Naive thymus-derived CD8-positive, alpha-beta T cell (primary cell): ENCODE measurements at regions not wholly inside any gene's neighbourhood (a gene's known extent, or its start where the extent isn't known, plus 50 kb on each side); places are given as distances from the start of the nearest gene placed in this dataset.

Source experiments
- ATAC-seq, 2 donors: fragments of 150-1000 bp; cut with Tn5 transposase in 1 of 2; sonication (Bioruptor Pico), chemical (Tn5 transposase) in 1 of 2; 1 replicate in 1 of 2; 2 replicates in 1 of 2; pipeline ENCODE4 v1.10.0; 2021; ENCODE audit warnings: mild to moderate bottlenecking in 2 of 2, moderate library complexity in 2 of 2
- POLR2A ChIA-PET: fragments of 350-600 bp; sonication (Branson Sonifier 250); formaldehyde crosslinking; loops from one replicate; lab custom pipeline; 2021; ENCODE audit warnings: antibody characterized with exemption; lab: Charles Lee
- DNase-seq, 10 donors: peaks; one replicate each; pipeline versions ENCODE4 v3.0.0 to v3.0.0-alpha.2; 2020 to 2022
- H3K27ac Mint-ChIP-seq, 10 donors: one replicate each; pipeline ENCODE4 v1.8.0; 2020 to 2022; ENCODE audit warnings: mild to moderate bottlenecking in 10 of 10, mixed read lengths in 10 of 10, moderate library complexity in 4 of 10, inconsistent platforms in 1 of 10
- H3K27me3 Mint-ChIP-seq, 5 donors: one replicate each; pipeline ENCODE4 v1.8.0; 2021 to 2022; ENCODE audit warnings: mixed read lengths in 5 of 5
- H3K36me3 Mint-ChIP-seq, 3 donors: one replicate each; pipeline ENCODE4 v1.8.0; 2020 to 2022; ENCODE audit warnings: mixed read lengths in 3 of 3, mild to moderate bottlenecking in 2 of 3, inconsistent platforms in 1 of 3
- H3K4me1 Mint-ChIP-seq, 4 donors: one replicate each; pipeline ENCODE4 v1.8.0; 2021 to 2022; ENCODE audit warnings: mixed read lengths in 4 of 4
- H3K4me3 Mint-ChIP-seq, 10 donors: one replicate each; pipeline ENCODE4 v1.8.0; 2020 to 2022; ENCODE audit warnings: mild to moderate bottlenecking in 10 of 10, mixed read lengths in 10 of 10, moderate library complexity in 6 of 10, inconsistent platforms in 1 of 10
- H3K9me3 Mint-ChIP-seq, 9 donors: one replicate each; pipeline ENCODE4 v1.8.0; 2020 to 2022; ENCODE audit warnings: mixed read lengths in 9 of 9, mild to moderate bottlenecking in 3 of 9, inconsistent platforms in 1 of 9, moderate library complexity in 1 of 9

DNA sequence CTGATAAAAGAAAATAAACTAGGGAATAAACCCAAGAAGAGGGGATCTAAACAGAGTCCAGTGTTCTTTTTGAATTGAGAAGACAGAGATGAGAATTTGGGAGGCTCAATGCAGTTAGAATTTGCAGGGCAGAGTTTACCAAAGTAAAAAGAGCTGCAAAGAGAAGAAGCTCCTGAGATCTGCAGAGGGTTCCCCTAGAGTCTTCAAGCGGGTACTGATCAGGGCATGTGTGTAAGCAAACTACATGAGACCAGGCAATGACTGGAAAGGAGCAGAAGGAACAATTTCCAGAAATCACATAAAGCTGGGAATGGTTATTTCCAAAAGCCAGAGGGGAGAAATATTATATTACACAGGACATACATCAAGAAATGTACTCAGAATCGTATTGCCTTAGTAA is 58.1 kb upstream of the TES start:
- Mint-ChIP-seq H3K4me3 (no peak overlapping the region), H3K27ac (no peak overlapping the region), H3K9me3 (no peaks in the 10 kb centered on the region), H3K4me1 (peaks cover 0 to 6% (median 0%) of the 10 kb centered on the region in 4 donors), H3K36me3 (no peaks in the 10 kb centered on the region), H3K27me3 (peaks cover 2 to 12% (median 4%) of the 10 kb centered on the region in 5 donors)
- POLR2A ChIA-PET: no interaction called here
- no peak for DNase-seq
- ATAC-seq: no peak

DNA sequence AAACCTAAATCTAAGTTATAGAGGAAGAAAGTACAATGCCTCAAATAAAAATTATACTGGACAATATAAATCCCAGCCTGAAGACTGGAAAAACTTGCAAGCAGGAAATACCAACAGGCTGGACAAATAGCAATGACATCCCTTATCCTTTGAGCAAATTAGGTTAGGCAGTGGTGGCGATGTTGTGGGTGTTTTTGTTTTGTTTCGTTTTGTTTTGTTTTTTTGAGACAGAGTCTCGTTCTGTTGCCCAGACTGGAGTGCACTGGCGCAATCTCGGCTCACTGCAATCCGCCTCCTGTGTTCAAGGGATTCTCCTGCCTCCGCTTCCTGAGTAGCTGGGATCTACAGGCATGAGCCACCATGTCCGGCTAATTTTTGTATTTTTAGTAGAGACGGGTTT is 57.3 kb upstream of the TES start:
- Mint-ChIP-seq H3K27me3 (peaks cover 3 to 14% (median 9%) of the 10 kb centered on the region in 5 donors), H3K27ac (no peak overlapping the region), H3K4me1 (peaks cover 0 to 6% (median 0%) of the 10 kb centered on the region in 4 donors), H3K4me3 (no peak overlapping the region), H3K9me3 (no peaks in the 10 kb centered on the region), H3K36me3 (no peaks in the 10 kb centered on the region)
- no peak for DNase-seq
- ATAC-seq: no peak
- POLR2A ChIA-PET: no interaction called here

DNA sequence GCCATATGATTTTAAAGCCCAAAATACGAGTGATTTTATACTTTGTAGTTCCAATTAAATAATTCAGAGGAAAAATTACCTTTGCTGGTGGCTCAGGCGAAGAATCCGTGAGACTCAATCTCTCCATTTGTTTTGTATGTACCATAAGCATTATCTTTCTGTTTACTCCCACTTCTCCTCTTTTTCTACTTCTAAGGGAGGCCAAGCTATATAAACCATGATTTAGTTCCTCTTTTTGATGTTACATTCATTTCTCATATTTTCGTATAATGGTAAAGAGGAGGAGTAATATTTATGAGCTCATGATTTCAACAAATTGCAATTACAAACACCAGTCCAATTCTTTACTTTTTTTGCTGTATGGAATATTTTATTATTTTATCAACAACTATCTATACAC is 50.6 kb upstream of the TES start:
- H3K4me3 Mint-ChIP-seq: no peak overlapping the region
- DNase-seq (no peak), ATAC-seq (no peak)
- POLR2A ChIA-PET: no interaction called here
- H3K9me3 Mint-ChIP-seq: no peaks in the 10 kb centered on the region
- peaks cover 2 to 14% (median 11%) of the 10 kb centered on the region in 5 donors for H3K27me3 Mint-ChIP-seq
- no peak overlapping the region for H3K27ac Mint-ChIP-seq
- no peaks in the 10 kb centered on the region for H3K36me3 Mint-ChIP-seq
- H3K4me1 Mint-ChIP-seq: peaks cover 0 to 12% (median 0%) of the 10 kb centered on the region in 4 donors
